ENCODE measurements at regions not wholly inside any gene's neighbourhood (a gene's known extent, or its start where the extent isn't known, plus 50 kb on each side); places are given as distances from the start of the nearest gene placed in this dataset.

- no peaks in the 10 kb centered on the region for H3K27me3 ChIP-seq (ENCODE audit: control insufficient read depth, insufficient read depth, low read length)
- H3K4me1 ChIP-seq (ENCODE audit: control insufficient read depth, insufficient read depth, low read length): peaks cover 12% of the 10 kb centered on the region
- H3K4me3 ChIP-seq (ENCODE audit: low read depth, low read length): no peak overlapping the region
- no peaks in the 10 kb centered on the region for H3K9me3 ChIP-seq (ENCODE audit: control insufficient read depth, insufficient read depth, low read length)
- no peaks in the 10 kb centered on the region for H3K36me3 ChIP-seq (ENCODE audit: control insufficient read depth, insufficient read depth, low read length)
- no peak overlapping the region for H3K9ac ChIP-seq (ENCODE audit: low read depth, low read length)
Observed at GRCh38 chr13:99911965-99912566, 59.5 kb downstream of the ZIC5 start.

GRCh38 chr13:99911069-99911964 is 60.2 kb downstream of the ZIC5 start:
- Histone ChIP-seq H3K36me3 (ENCODE audit: control insufficient read depth, insufficient read depth, low read length) (no peaks in the 10 kb centered on the region), H3K9ac (ENCODE audit: low read depth, low read length) (no peak overlapping the region), H3K9me3 (ENCODE audit: control insufficient read depth, insufficient read depth, low read length) (no peaks in the 10 kb centered on the region), H3K4me3 (ENCODE audit: low read depth, low read length) (no peak overlapping the region), H3K4me1 (ENCODE audit: control insufficient read depth, insufficient read depth, low read length) (peaks cover 12% of the 10 kb centered on the region), H3K27me3 (ENCODE audit: control insufficient read depth, insufficient read depth, low read length) (no peaks in the 10 kb centered on the region)

GRCh38 chr13:99909836-99910619 is 61.5 kb downstream of the ZIC5 start:
- H3K9me3 ChIP-seq (ENCODE audit: control insufficient read depth, insufficient read depth, low read length): no peaks in the 10 kb centered on the region
- H3K9ac ChIP-seq (ENCODE audit: low read depth, low read length): no peak overlapping the region
- H3K4me1 ChIP-seq (ENCODE audit: control insufficient read depth, insufficient read depth, low read length): peaks cover 16% of the 10 kb centered on the region
- no peaks in the 10 kb centered on the region for H3K36me3 ChIP-seq (ENCODE audit: control insufficient read depth, insufficient read depth, low read length)
- no peak overlapping the region for H3K4me3 ChIP-seq (ENCODE audit: low read depth, low read length)
- no peaks in the 10 kb centered on the region for H3K27me3 ChIP-seq (ENCODE audit: control insufficient read depth, insufficient read depth, low read length)

- H3K4me1 ChIP-seq (ENCODE audit: control insufficient read depth, insufficient read depth, low read length): peaks cover 19% of the 10 kb centered on the region
- no peak overlapping the region for H3K9ac ChIP-seq (ENCODE audit: low read depth, low read length)
- no peaks in the 10 kb centered on the region for H3K27me3 ChIP-seq (ENCODE audit: control insufficient read depth, insufficient read depth, low read length)
Observed at GRCh38 chr13:99909097-99909835, 62.3 kb downstream of the ZIC5 start.

GRCh38 chr13:99908140-99908803 is 63.3 kb downstream of the ZIC5 start:
- Histone ChIP-seq H3K27me3 (ENCODE audit: control insufficient read depth, insufficient read depth, low read length) (no peaks in the 10 kb centered on the region), H3K36me3 (ENCODE audit: control insufficient read depth, insufficient read depth, low read length) (no peaks in the 10 kb centered on the region), H3K4me1 (ENCODE audit: control insufficient read depth, insufficient read depth, low read length) (peaks cover 19% of the 10 kb centered on the region), H3K9me3 (ENCODE audit: control insufficient read depth, insufficient read depth, low read length) (no peaks in the 10 kb centered on the region), H3K9ac (ENCODE audit: low read depth, low read length) (peak overlapping the region; percentile 8), H3K4me3 (ENCODE audit: low read depth, low read length) (no peak overlapping the region)

More at GRCh38 chr13:99909097-99909835, 62.3 kb downstream of the ZIC5 start:
- no peak overlapping the region for H3K4me3 ChIP-seq (ENCODE audit: low read depth, low read length)
- H3K36me3 ChIP-seq (ENCODE audit: control insufficient read depth, insufficient read depth, low read length): no peaks in the 10 kb centered on the region
- no peaks in the 10 kb centered on the region for H3K9me3 ChIP-seq (ENCODE audit: control insufficient read depth, insufficient read depth, low read length)

GRCh38 chr13:99907627-99908026 is 63.9 kb downstream of the ZIC5 start:
- no peak overlapping the region for H3K4me3 ChIP-seq (ENCODE audit: low read depth, low read length)
- H3K9ac ChIP-seq (ENCODE audit: low read depth, low read length): peak overlapping the region; percentile 8
- H3K36me3 ChIP-seq (ENCODE audit: control insufficient read depth, insufficient read depth, low read length): no peaks in the 10 kb centered on the region
- no peaks in the 10 kb centered on the region for H3K27me3 ChIP-seq (ENCODE audit: control insufficient read depth, insufficient read depth, low read length)
- peaks cover 19% of the 10 kb centered on the region for H3K4me1 ChIP-seq (ENCODE audit: control insufficient read depth, insufficient read depth, low read length)
- H3K9me3 ChIP-seq (ENCODE audit: control insufficient read depth, insufficient read depth, low read length): no peaks in the 10 kb centered on the region

GRCh38 chr13:99907038-99907437 is 64.5 kb downstream of the ZIC5 start:
- peaks cover 16% of the 10 kb centered on the region for H3K4me1 ChIP-seq (ENCODE audit: control insufficient read depth, insufficient read depth, low read length)

GRCh38 chr13:99905814-99906213 is 65.8 kb downstream of the ZIC5 start:
- Histone ChIP-seq H3K9me3 (ENCODE audit: control insufficient read depth, insufficient read depth, low read length) (no peaks in the 10 kb centered on the region), H3K4me3 (ENCODE audit: low read depth, low read length) (no peak overlapping the region), H3K4me1 (ENCODE audit: control insufficient read depth, insufficient read depth, low read length) (peaks cover 15% of the 10 kb centered on the region), H3K9ac (ENCODE audit: low read depth, low read length) (no peak overlapping the region), H3K27me3 (ENCODE audit: control insufficient read depth, insufficient read depth, low read length) (no peaks in the 10 kb centered on the region), H3K36me3 (ENCODE audit: control insufficient read depth, insufficient read depth, low read length) (no peaks in the 10 kb centered on the region)

More at GRCh38 chr13:99907038-99907437, 64.5 kb downstream of the ZIC5 start:
- Histone ChIP-seq H3K4me3 (ENCODE audit: low read depth, low read length) (no peak overlapping the region), H3K9me3 (ENCODE audit: control insufficient read depth, insufficient read depth, low read length) (no peaks in the 10 kb centered on the region), H3K27me3 (ENCODE audit: control insufficient read depth, insufficient read depth, low read length) (no peaks in the 10 kb centered on the region), H3K9ac (ENCODE audit: low read depth, low read length) (no peak overlapping the region), H3K36me3 (ENCODE audit: control insufficient read depth, insufficient read depth, low read length) (no peaks in the 10 kb centered on the region)

- H3K36me3 ChIP-seq (ENCODE audit: control insufficient read depth, insufficient read depth, low read length): no peaks in the 10 kb centered on the region
- no peak overlapping the region for H3K9ac ChIP-seq (ENCODE audit: low read depth, low read length)
- H3K27me3 ChIP-seq (ENCODE audit: control insufficient read depth, insufficient read depth, low read length): no peaks in the 10 kb centered on the region
- H3K4me3 ChIP-seq (ENCODE audit: low read depth, low read length): no peak overlapping the region
- H3K9me3 ChIP-seq (ENCODE audit: control insufficient read depth, insufficient read depth, low read length): no peaks in the 10 kb centered on the region
- H3K4me1 ChIP-seq (ENCODE audit: control insufficient read depth, insufficient read depth, low read length): peaks cover 15% of the 10 kb centered on the region
Observed at GRCh38 chr13:99905224-99905623, 66.3 kb downstream of the ZIC5 start.

- Histone ChIP-seq H3K27me3 (ENCODE audit: control insufficient read depth, insufficient read depth, low read length) (peaks cover 6% of the 10 kb centered on the region), H3K36me3 (ENCODE audit: control insufficient read depth, insufficient read depth, low read length) (no peaks in the 10 kb centered on the region), H3K9ac (ENCODE audit: low read depth, low read length) (no peak overlapping the region)
Observed at GRCh38 chr13:99903140-99903539, 68.4 kb downstream of the ZIC5 start.

GRCh38 chr13:99902657-99903056 is 68.9 kb downstream of the ZIC5 start:
- H3K27me3 ChIP-seq (ENCODE audit: control insufficient read depth, insufficient read depth, low read length): peaks cover 6% of the 10 kb centered on the region
- H3K9ac ChIP-seq (ENCODE audit: low read depth, low read length): no peak overlapping the region
- H3K4me1 ChIP-seq (ENCODE audit: control insufficient read depth, insufficient read depth, low read length): peaks cover 9% of the 10 kb centered on the region
- no peaks in the 10 kb centered on the region for H3K9me3 ChIP-seq (ENCODE audit: control insufficient read depth, insufficient read depth, low read length)
- no peaks in the 10 kb centered on the region for H3K36me3 ChIP-seq (ENCODE audit: control insufficient read depth, insufficient read depth, low read length)
- no peak overlapping the region for H3K4me3 ChIP-seq (ENCODE audit: low read depth, low read length)

More at GRCh38 chr13:99903140-99903539, 68.4 kb downstream of the ZIC5 start:
- H3K4me1 ChIP-seq (ENCODE audit: control insufficient read depth, insufficient read depth, low read length): peaks cover 13% of the 10 kb centered on the region
- no peak overlapping the region for H3K4me3 ChIP-seq (ENCODE audit: low read depth, low read length)
- H3K9me3 ChIP-seq (ENCODE audit: control insufficient read depth, insufficient read depth, low read length): no peaks in the 10 kb centered on the region
